SK-N-SH (cell line): ENCODE measurements at regions not wholly inside any gene's neighbourhood (a gene's known extent, or its start where the extent isn't known, plus 50 kb on each side); places are given as distances from the start of the nearest gene placed in this dataset.

ENCODE experiments used
- CTCF ChIA-PET: fragments of 300-600, 350-600 bp; formaldehyde crosslinking; extraction: SDS; loops from one replicate; lab custom pipeline; 2021; lab: Yijun Ruan, JAX
- POLR2A ChIA-PET: fragments of 350-600 bp; sonication (Branson Sonifier 250); formaldehyde crosslinking; extraction: SDS; loops from one replicate; lab custom pipeline; 2020; ENCODE audit warnings: antibody characterized with exemption, inconsistent platforms; lab: Yijun Ruan, JAX
- DNase-seq: peaks from one replicate; pipeline ENCODE4 v3.0.0; 2012
- H2AFZ ChIP-seq: fragments of 200-600 bp; sonication (generic); 2 replicates; pipeline ENCODE4 v1.8.1; 2016; ENCODE audit warnings: antibody characterized with exemption, mild to moderate bottlenecking, low read depth
- H3F3A ChIP-seq: fragments of 200-600 bp; sonication (generic); replicated peaks from 2 replicates; pipeline ENCODE3; 2016; ENCODE audit warnings: antibody characterized with exemption, mild to moderate bottlenecking; ENCODE audit not compliant: insufficient read depth
- H3K27ac ChIP-seq, 2 experiments: fragments of 200-500 bp in 1 of 2; fragments of 200-600 bp in 1 of 2; sonication (Bioruptor generic) in 1 of 2; sonication (generic), shearing (Covaris generic) in 1 of 2; 2 replicates each; pipeline versions ENCODE4 v1.5.1 to v1.6.1; 2014 to 2016; ENCODE audit warnings: low read depth in 2 of 2, inconsistent platforms in 1 of 2, low read length in 1 of 2, mild to moderate bottlenecking in 1 of 2, mixed read lengths in 1 of 2
- H3K27me3 ChIP-seq: fragments of 200-600 bp; sonication (generic), shearing (Covaris generic); 2 replicates; pipeline ENCODE4 v1.6.1; 2016; ENCODE audit warnings: mixed run types; ENCODE audit not compliant: insufficient read depth
- H3K36me3 ChIP-seq, 2 experiments: fragments of 200-500 bp in 1 of 2; fragments of 200-600 bp in 1 of 2; sonication (Bioruptor generic) in 1 of 2; sonication (generic) in 1 of 2; replicated peaks in 1 of 2; 2 replicates each; pipeline versions ENCODE3 to v1.5.1; 2014 to 2016; ENCODE audit warnings: low read length in 1 of 2, mild to moderate bottlenecking in 1 of 2; ENCODE audit not compliant: insufficient read depth in 2 of 2, control insufficient read depth in 1 of 2
- H3K4me1 ChIP-seq, 2 experiments: fragments of 200-500 bp in 1 of 2; fragments of 200-600 bp in 1 of 2; sonication (Bioruptor generic) in 1 of 2; sonication (generic), shearing (Covaris generic) in 1 of 2; 2 replicates each; pipeline versions ENCODE4 v1.5.1 to v1.6.1; 2014 to 2016; ENCODE audit warnings: low read depth in 1 of 2, low read length in 1 of 2, mixed run types in 1 of 2; ENCODE audit not compliant: insufficient read depth in 2 of 2, control insufficient read depth in 1 of 2
- H3K4me2 ChIP-seq: fragments of 200-600 bp; sonication (generic), shearing (Covaris generic); 2 replicates; pipeline ENCODE4 v1.6.1; 2017; ENCODE audit warnings: mixed run types
- H3K4me3 ChIP-seq, 2 experiments: fragments of 200-500 bp in 1 of 2; fragments of 200-600 bp in 1 of 2; sonication (Bioruptor generic) in 1 of 2; sonication (generic), shearing (Covaris generic) in 1 of 2; 2 replicates each; pipeline versions ENCODE4 v1.5.1 to v1.8.1; 2014 to 2016; ENCODE audit warnings: low read depth in 2 of 2, inconsistent platforms in 1 of 2, low read length in 1 of 2, mild to moderate bottlenecking in 1 of 2, mixed read lengths in 1 of 2, moderate library complexity in 1 of 2
- H3K79me2 ChIP-seq: fragments of 200-600 bp; sonication (generic); 2 replicates; pipeline ENCODE4 v1.8.1; 2017; ENCODE audit warnings: mild to moderate bottlenecking; ENCODE audit not compliant: insufficient read depth
- H3K9ac ChIP-seq: fragments of 200-600 bp; sonication (generic); 2 replicates; pipeline ENCODE4 v1.6.1; 2017; ENCODE audit warnings: mixed run types
- H3K9me2 ChIP-seq: fragments of 200-600 bp; sonication (generic); 2 replicates; pipeline ENCODE4 v1.6.1; 2017; ENCODE audit warnings: mixed run types
- H3K9me3 ChIP-seq: fragments of 200-600 bp; sonication (generic); 2 replicates; pipeline ENCODE4 v1.6.1; 2017; ENCODE audit warnings: mixed run types, mild to moderate bottlenecking, moderate library complexity
- H4K20me1 ChIP-seq: fragments of 200-600 bp; sonication (generic); 2 replicates; pipeline ENCODE4 v1.6.1; 2017; ENCODE audit warnings: mild to moderate bottlenecking, mixed run types; ENCODE audit not compliant: insufficient read depth
- CHD2 ChIP-seq: fragments of 150-350 bp; IDR thresholded peaks from 2 replicates; pipeline ENCODE4 v1.6.1; 2018; ENCODE audit warnings: low read length; ENCODE audit not compliant: partially characterized antibody
- EZH2phosphoT487 ChIP-seq: fragments of 200-600 bp; sonication (generic); IDR thresholded peaks from 2 replicates; pipeline ENCODE4 v1.6.1; 2017; ENCODE audit warnings: low read depth, mixed run types, mild to moderate bottlenecking, antibody characterized with exemption, moderate library complexity, borderline replicate concordance
- FOSL2 ChIP-seq: IDR thresholded peaks from 2 replicates; pipeline ENCODE4 v1.4.0; 2012; ENCODE audit warnings: low read depth, mild to moderate bottlenecking, moderate library complexity, borderline replicate concordance
- FOXJ3 ChIP-seq: sonication (generic); formaldehyde crosslinking; IDR thresholded peaks from 2 replicates; pipeline ENCODE4 v1.5.1; 2020; ENCODE audit warnings: mild to moderate bottlenecking, missing genetic modification reagents
- GABPA ChIP-seq: IDR thresholded peaks from 2 replicates; pipeline ENCODE4 v1.4.0; 2012; ENCODE audit warnings: low read depth, mild to moderate bottlenecking
- GATA2 ChIP-seq: sonication (generic); formaldehyde crosslinking; IDR thresholded peaks from 2 replicates; pipeline ENCODE4 v1.5.0; 2020; ENCODE audit warnings: mild to moderate bottlenecking, missing genetic modification reagents
- IRF3 ChIP-seq: fragments of 150-350 bp; IDR thresholded peaks from 2 replicates; pipeline ENCODE4 v1.6.1; 2016; ENCODE audit warnings: mild to moderate bottlenecking, low read depth, low read length
- JUND ChIP-seq: IDR thresholded peaks from 2 replicates; pipeline ENCODE4 v1.4.0; 2012
- RCOR1 ChIP-seq: fragments of 150-350 bp; IDR thresholded peaks from 2 replicates; pipeline ENCODE4 v1.6.1; 2017; ENCODE audit warnings: antibody characterized with exemption, low read length
- RFX5 ChIP-seq: IDR thresholded peaks from 2 replicates; pipeline ENCODE4 v1.6.1; 2012; ENCODE audit warnings: mild to moderate bottlenecking, improper control_type of control experiment, low read length
- TCF12 ChIP-seq: IDR thresholded peaks from 2 replicates; pipeline ENCODE4 v1.4.0; 2012
- USF1 ChIP-seq: IDR thresholded peaks from 2 replicates; pipeline ENCODE4 v1.4.0; 2012; ENCODE audit warnings: low read depth, borderline replicate concordance
- USF2 ChIP-seq: fragments of 150-350 bp; IDR thresholded peaks from 2 replicates; pipeline ENCODE4 v1.6.1; 2017; ENCODE audit warnings: antibody characterized with exemption, low read length, low read depth, borderline replicate concordance
- WGBS: methylation state at CpG from one replicate; pipeline ENCODE4 v1.1.6; 2017; ENCODE audit warnings: low lambda C conversion rate; 5-methylcytosine and 5-hydroxymethylcytosine counted together

- no peaks in the 10 kb centered on the region for H3K36me3 ChIP-seq
- H3K27me3 ChIP-seq, result no peaks in the 10 kb centered on the region; the same call in 1 of the 2 replicates
- H2AFZ ChIP-seq, result no peak overlapping the region
- H3K4me3 ChIP-seq, result no peak overlapping the region
- no peaks in the 10 kb centered on the region for H3F3A ChIP-seq
- 53% methylated on average over 6 of the region's 6 CpGs for WGBS
- no peaks in the 10 kb centered on the region for H3K9me3 ChIP-seq
- ChIA-PET CTCF (no interaction called here), POLR2A (no interaction called here)
- H3K27ac ChIP-seq, result no peak overlapping the region
- H3K9me2 ChIP-seq, result no peaks in the 10 kb centered on the region
- TF ChIP-seq FOXJ3 (CRISPR knock-in tag) (no peak), IRF3 (no peak), USF1 (no peak), GABPA (no peak), TCF12 (no peak), RCOR1 (no peak), GATA2 (CRISPR knock-in tag) (no peak), USF2 (no peak), EZH2phosphoT487 (no peak)
- no peak overlapping the region for H3K4me2 ChIP-seq
- no peaks in the 10 kb centered on the region for H3K79me2 ChIP-seq
- peaks cover 0 to 11% of the 10 kb centered on the region in 2 experiments; a peak in 1 of 4 replicates for H3K4me1 ChIP-seq
- DNase-seq, result no peak
- no peak overlapping the region for H3K9ac ChIP-seq
- no peaks in the 10 kb centered on the region for H4K20me1 ChIP-seq
Observed at GRCh38 chr12:113650476-113650875, 178.8 kb upstream of the LHX5 start.

GRCh38 chr12:113649256-113649830 lies 177.7 kb upstream of the LHX5 start:
- Histone ChIP-seq H3K36me3 (no peaks in the 10 kb centered on the region), H3K4me2 (no peak overlapping the region), H3K9me3 (no peaks in the 10 kb centered on the region), H3K27me3 (no peaks in the 10 kb centered on the region; the same call in 1 of the 2 replicates), H3K4me1 (peaks cover 0 to 11% of the 10 kb centered on the region in 2 experiments; a peak in 1 of 4 replicates), H4K20me1 (no peaks in the 10 kb centered on the region), H2AFZ (no peak overlapping the region), H3F3A (no peaks in the 10 kb centered on the region), H3K79me2 (no peaks in the 10 kb centered on the region), H3K4me3 (no peak overlapping the region), H3K27ac (peak overlapping the region in 1 of 2 experiments; percentile 9; a peak in 1 of 4 replicates), H3K9me2 (no peaks in the 10 kb centered on the region), H3K9ac (no peak overlapping the region)
- CTCF ChIA-PET, result interaction anchor here (1.4 kb wide), 1 partner anchor 18 kb away, joined by 3 read pairs; no protein-coding TSS in a partner anchor
- peak; percentile 64 for DNase-seq
- POLR2A ChIA-PET, result no interaction called here
- TF ChIP-seq RFX5, result no peak
- no peak for TF ChIP-seq EZH2phosphoT487
- TF ChIP-seq IRF3, result no peak
- TF ChIP-seq JUND, result no peak
- no peak for TF ChIP-seq CHD2
- no peak for TF ChIP-seq FOSL2
- peak; percentile 59 for TF ChIP-seq GATA2 (CRISPR knock-in tag)
- WGBS, result 42% methylated on average over 20 of the region's 20 CpGs
